GM19463 (cell line): ENCODE measurements at regions not wholly inside any gene's neighbourhood (a gene's known extent, or its start where the extent isn't known, plus 50 kb on each side); places are given as distances from the start of the nearest gene placed in this dataset.
A peak's percentile ranks its signal among the peaks of the same experiment; 100 is the strongest.

Experiments used
- ATAC-seq: cut with Tn5 transposase; IDR thresholded peaks from one replicate; pipeline ENCODE4 v1.9.1; 2021; ENCODE audit warnings: mild to moderate bottlenecking, moderate library complexity; ENCODE audit not compliant: unreplicated experiment

GRCh38 chr5:116703941-116704340 is 129.3 kb upstream of the SEMA6A start:
- ATAC-seq: no peak

- no peak for ATAC-seq
Measured at GRCh38 chr5:116703328-116703727, 128.7 kb upstream of the SEMA6A start.

DNA sequence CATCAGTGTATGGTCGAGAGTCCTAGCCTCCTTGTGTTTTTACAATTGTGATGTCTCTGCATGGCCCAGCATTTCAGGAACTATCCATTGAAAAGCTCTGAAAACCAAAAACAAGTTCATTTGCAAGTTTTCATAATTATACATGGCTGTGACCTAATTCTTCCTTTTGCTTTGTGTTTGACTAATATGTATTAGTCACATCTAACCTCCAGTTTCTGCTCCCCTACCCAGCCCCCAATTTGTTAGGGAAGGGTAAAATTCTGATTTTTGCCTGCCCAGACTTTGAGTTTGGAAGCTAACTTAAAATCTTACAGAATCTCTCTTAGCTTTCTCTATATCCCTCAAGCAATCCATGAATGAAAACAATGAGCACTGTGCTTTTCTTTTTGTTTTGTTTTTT is 128.2 kb upstream of the SEMA6A start:
- peak; percentile 43 for ATAC-seq

GRCh38 chr5:116699332-116699731 is 124.7 kb upstream of the SEMA6A start:
- ATAC-seq: no peak

DNA sequence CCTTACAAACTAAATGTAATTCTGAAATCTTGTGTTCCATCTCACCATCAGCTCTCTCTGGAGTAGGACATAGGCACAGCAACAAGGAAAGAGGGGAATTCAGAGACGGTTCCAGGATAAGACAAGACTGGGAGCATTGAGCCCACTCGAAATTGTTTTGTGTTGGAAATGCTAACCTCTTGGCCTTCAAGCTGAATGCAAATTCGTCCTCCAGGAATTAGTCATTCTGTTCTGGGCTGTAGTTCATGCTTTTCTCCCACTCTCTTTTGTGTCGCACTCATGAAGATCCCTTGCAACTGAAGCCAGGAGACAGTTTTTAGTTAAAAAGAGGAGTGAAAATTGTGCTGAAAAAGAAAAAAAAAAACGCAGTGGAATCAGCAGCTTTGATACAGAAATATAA is 121.7 kb upstream of the SEMA6A start:
- ATAC-seq: peak; percentile 94

- ATAC-seq: no peak
Measured at GRCh38 chr5:116695681-116696080, 121.1 kb upstream of the SEMA6A start.

DNA sequence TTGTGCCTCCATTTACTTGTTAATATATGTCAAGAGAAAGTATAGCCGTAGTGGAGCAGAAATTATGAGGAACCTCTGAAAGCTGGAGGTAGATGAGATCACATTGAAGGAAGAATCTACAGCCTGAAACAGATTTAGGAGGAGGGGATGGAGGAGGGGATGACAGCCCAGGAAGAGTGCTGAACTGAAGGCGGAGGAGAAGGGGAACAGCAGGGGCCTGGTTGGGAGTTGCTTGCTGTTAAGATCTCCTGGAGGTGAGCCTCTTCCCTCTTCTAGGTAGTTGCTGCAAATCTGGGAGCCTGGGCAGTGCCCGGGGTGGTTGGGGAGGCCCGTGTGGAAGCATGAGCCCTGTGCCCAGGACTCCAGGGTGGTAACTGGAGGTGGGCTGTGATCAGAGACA is 111.8 kb upstream of the SEMA6A start:
- ATAC-seq: no peak

GRCh38 chr5:116685931-116686330 is 111.3 kb upstream of the SEMA6A start:
- ATAC-seq: no peak

DNA sequence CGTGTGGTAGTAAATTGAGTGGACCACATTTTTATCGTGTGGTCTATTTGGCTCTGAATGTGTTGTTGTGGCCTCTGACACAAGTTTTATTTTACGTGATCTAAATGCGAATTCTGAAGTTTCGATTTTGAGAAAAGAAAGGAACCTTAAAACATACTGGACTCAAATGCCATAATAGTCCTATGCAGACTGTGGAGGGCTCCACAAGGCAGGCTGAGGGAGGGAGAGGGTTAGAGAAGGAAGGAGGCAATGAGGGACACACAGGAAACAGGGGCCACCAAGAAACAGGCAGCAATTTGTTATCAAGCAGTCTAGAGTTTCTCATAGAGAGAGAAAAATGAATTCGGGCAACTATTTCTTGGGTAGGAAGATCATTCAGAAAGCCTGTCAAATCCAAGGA is 110.4 kb upstream of the SEMA6A start:
- ATAC-seq: no peak

GRCh38 chr5:116681334-116682013 is 106.9 kb upstream of the SEMA6A start:
- peak; percentile 98 for ATAC-seq

DNA sequence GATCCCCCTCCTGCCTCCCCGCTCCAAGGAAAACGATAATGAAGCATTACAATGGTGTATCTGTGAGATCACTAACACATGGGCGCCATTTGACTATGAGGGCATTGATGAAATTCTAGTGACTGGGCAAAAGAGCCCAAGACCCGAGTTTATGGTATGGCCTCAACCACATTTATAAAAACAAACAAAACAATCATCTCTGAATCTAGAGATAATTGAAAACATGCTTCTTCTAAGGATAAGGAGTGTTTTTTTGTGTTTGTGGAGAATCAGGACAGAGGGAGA is 100.9 kb upstream of the SEMA6A start:
- no peak for ATAC-seq

DNA sequence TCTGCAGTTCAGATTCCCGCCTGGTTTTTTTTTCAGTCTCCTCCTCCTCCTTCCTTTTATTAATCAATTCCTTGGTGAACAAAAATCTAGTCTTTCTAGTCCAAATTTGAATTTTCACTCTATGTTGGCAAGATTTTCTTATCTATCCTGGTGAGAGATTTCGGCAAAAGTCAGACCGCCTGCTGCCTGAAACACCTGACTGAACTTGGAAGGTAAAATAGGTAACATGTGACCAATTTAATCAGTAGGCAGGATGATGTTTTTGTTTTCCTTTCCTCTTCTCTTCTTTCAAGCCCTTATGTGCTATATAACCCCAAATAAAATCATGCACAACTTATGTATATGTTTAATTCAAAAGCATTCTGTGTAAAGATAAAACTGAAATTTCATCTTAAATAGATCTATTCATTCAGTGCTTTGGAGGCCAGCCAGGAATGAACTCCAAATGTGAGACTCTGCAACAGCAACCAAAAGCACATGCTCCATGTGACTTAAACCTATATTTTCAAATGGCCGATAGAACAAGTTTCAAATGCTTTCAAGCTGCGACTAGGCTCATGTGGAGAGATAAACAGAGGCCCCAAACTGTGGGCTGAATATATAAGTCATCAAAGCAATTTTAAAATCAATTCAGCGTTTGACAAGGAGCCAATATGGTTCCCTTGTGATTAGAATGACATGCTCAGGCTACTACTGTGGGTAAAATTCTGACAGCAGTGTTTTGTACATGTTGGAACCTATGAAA is 100.4 kb upstream of the SEMA6A start:
- no peak for ATAC-seq

GRCh38 chr5:116673453-116673852 is 98.8 kb upstream of the SEMA6A start:
- no peak for ATAC-seq

DNA sequence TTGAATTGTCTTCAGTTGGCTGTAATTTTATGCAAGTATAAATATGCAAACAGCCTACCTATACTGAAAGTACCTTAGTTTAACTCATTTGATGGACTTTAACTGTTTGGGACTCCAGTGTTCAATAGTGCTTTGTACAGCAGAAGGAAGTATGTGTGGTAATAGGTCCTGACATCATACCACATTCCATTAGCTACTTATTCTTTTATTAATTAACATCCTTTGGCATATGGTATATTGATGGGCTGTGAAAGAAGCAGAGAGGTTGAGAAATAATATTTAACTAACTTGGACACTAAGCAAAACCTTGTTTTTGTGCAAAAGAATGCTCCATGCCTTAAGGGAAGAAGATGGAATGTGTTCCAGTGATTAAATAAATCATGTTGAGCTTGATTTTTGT is 97.6 kb upstream of the SEMA6A start:
- ATAC-seq: no peak

DNA sequence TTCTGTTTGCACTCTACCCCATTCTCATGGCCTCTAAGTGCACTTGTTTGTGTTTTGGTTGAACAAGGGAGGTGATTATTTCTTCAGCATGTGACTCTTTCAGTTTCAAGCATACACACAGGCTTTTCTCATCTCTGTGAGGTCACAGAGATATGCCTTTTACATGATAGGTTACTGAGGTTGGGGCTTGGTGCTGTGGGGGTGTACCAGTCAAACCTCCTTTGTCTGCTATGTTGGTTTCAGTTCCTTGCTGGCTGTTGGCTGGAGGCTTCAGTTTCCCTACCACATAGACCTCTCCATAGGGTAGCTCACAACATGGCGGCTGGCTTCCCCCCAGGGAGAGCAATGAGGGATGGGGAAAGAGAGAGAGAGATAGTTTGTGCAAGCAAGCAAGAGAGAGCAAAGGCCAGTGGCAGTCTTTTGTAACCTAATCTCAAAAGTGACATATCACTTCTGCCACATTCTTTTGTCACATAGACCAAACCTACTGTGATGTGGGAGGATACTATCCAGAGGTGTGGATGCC is 96.7 kb upstream of the SEMA6A start:
- ATAC-seq: peak; percentile 95

DNA sequence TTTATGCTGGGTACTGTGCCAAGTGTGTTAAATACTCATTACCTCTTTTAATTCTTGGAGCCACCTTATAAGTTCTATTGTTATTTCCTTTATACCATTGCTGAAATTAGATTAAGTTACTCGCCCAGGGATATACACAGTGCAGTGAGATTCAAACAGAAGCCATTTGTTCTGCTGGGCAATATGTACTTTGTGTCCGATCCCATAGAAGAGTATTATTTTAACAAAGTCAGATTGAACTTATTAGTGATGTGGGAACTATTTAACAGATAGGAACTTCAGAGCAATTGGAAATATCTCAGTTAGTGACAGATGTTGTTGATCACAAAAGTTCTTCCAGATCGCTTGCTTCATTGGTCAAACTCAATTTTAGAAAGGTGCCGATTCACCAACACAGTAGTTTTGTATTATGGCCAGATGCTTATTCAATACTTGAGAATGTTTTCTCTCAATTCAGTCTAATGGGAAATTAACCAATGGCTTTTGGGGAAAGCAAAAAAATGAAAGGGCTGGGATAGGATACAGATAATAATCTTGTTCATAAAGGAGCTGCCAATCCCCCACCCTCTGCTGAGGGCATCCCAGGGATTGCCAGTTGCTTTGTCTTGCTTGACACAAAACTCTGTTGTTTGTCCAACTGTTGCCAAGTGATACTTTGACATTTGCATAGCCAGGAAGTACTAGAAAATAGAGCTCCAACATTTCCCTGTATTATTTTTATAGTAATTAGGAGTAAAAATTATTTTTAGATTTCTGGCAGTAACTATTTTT is 94.8 kb upstream of the SEMA6A start:
- no peak for ATAC-seq

- no peak for ATAC-seq
Measured at GRCh38 chr5:116668390-116668789, 93.8 kb upstream of the SEMA6A start.

DNA sequence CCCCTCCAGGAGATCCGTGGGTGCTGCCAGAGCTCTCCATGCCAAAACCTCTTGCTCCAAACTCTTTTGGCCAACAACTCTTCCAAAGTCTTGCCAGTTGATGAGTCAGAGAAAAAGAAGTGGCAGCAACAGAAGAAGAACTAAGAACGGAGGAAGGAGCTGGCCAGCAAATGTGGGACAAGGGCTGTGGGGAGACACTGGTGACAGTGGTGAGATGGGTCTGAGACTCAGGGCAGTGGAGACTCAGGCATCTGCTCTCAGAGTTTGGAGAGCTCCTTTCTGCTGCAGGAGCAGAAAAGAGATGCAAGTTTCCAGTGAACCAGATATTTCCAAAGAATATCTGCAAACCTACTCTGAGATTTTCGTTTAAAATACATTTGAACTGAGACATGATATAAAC is 92.3 kb upstream of the SEMA6A start:
- no peak for ATAC-seq

- no peak for ATAC-seq
Measured at GRCh38 chr5:116664988-116665387, 90.4 kb upstream of the SEMA6A start.

DNA sequence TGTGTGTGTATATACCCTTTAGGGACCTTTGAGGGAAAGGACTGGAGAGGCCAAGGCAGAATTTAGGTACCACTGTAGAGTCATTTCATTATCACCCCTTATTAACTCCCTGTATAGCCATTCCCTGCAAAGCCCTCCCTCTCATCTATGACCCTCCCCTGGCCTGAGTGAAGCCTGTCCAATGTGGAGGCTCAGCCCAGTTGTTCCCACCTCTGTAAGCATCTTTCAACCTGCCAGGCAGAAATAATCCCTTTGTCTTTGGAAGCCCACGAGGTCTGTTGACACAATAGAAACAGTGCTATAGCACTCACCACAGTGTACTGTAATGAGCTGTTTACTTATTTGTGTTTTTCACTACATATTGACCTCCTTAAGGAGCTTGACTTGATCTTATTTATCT is 88.5 kb upstream of the SEMA6A start:
- no peak for ATAC-seq

DNA sequence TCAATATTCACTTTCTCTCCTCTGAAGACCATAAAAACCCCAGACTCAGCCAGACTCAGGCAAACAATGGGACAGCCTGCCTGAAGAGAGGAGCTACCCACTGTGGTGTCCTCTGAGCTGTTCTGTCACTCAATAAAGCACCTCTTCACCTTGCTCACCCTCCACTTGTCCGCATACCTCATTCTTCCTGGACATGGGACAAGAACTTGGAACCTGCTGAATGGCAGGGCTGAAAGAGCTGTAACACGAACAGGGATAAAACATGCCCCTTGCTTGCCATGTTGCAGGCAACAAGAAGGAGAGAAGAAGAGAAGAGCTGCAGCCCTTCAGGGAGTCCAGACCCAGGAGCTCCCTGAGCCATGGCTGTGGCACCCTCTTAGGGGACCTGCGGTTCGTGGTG is 86.8 kb upstream of the SEMA6A start:
- ATAC-seq: no peak

DNA sequence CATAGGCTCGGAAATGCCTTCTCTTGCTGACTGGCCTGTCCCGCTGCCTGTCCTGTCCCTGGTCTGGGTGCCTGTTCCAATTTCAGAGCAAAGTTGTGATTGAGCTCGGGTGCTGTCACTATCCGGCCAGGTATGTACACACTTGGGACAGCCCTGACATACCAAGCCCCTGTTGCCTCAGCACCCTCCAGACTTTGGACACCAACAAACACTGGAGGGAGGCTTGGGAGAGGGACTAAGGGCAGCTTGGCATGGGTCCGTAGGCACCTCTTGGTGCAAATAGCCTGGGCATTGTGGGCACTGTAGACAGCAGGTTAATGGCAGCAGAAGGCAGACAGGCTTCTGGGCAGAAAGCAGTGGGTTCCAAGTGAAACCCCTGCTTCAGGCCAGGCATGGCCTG is 86.3 kb upstream of the SEMA6A start:
- ATAC-seq: no peak
